ENCODE measurements at regions not wholly inside any gene's neighbourhood (a gene's known extent, or its start where the extent isn't known, plus 50 kb on each side); places are given as distances from the start of the nearest gene placed in this dataset.
"Not testable (repeated sequence)": the region's sequence is repeated elsewhere in the genome, so short reads cannot be mapped to it uniquely, and the experiment has no call there.

GRCh38 chr11:25787416-25787815, 544.5 kb upstream of the ANO3 start:
- no peaks in the 10 kb centered on the region for H3K36me3 ChIP-seq (ENCODE audit: control insufficient read depth, insufficient read depth, low read length)
- H3K4me3 ChIP-seq (ENCODE audit: low read depth, low read length): no peak overlapping the region
- no peaks in the 10 kb centered on the region for H3K27me3 ChIP-seq (ENCODE audit: control insufficient read depth, insufficient read depth, low read length)
- H3K27ac ChIP-seq (ENCODE audit: low read depth, low read length): no peak overlapping the region
- no peaks in the 10 kb centered on the region for H3K9me3 ChIP-seq (ENCODE audit: control insufficient read depth, insufficient read depth, low read length)
- no peak overlapping the region for H3K9ac ChIP-seq (ENCODE audit: low read depth, low read length)
- H3K4me1 ChIP-seq (ENCODE audit: control insufficient read depth, insufficient read depth, low read length): no peaks in the 10 kb centered on the region

- H3K27me3 ChIP-seq (ENCODE audit: control insufficient read depth, insufficient read depth, low read length): no peaks in the 10 kb centered on the region
- H3K27ac ChIP-seq (ENCODE audit: low read depth, low read length): no peak overlapping the region
- H3K4me3 ChIP-seq (ENCODE audit: low read depth, low read length): no peak overlapping the region
- H3K9me3 ChIP-seq (ENCODE audit: control insufficient read depth, insufficient read depth, low read length): no peaks in the 10 kb centered on the region
- no peaks in the 10 kb centered on the region for H3K36me3 ChIP-seq (ENCODE audit: control insufficient read depth, insufficient read depth, low read length)
- no peak overlapping the region for H3K9ac ChIP-seq (ENCODE audit: low read depth, low read length)
- no peaks in the 10 kb centered on the region for H3K4me1 ChIP-seq (ENCODE audit: control insufficient read depth, insufficient read depth, low read length)
Observed at GRCh38 chr11:25790396-25790795, 541.5 kb upstream of the ANO3 start.

GRCh38 chr11:25793637-25794036, 538.3 kb upstream of the ANO3 start:
- no peaks in the 10 kb centered on the region for H3K27me3 ChIP-seq (ENCODE audit: control insufficient read depth, insufficient read depth, low read length)

DNA sequence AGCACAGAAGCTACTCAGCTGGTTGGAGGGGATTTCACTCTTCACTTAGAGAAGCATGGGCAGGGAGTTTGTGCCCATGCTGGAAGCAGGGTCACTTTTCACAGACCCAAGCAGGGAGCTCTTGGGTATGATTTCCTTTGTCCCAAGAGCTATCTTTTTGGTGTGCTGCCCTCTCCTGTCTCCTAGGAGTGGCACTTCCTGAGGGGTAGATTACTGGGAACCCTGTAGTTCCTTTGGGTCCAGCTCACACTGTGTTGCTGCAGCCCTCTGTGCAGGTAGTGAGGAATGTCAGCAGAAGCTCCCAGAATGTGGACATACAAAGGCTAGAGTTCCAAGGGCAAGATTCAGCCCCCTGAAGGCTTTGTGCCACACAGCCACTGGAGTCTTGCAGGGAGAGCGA, 537.1 kb upstream of the ANO3 start:
- H3K4me3 ChIP-seq (ENCODE audit: low read depth, low read length): no peak overlapping the region
- no peaks in the 10 kb centered on the region for H3K9me3 ChIP-seq (ENCODE audit: control insufficient read depth, insufficient read depth, low read length)
- H3K27me3 ChIP-seq (ENCODE audit: control insufficient read depth, insufficient read depth, low read length): no peaks in the 10 kb centered on the region
- no peaks in the 10 kb centered on the region for H3K36me3 ChIP-seq (ENCODE audit: control insufficient read depth, insufficient read depth, low read length)
- no peak overlapping the region for H3K27ac ChIP-seq (ENCODE audit: low read depth, low read length)
- no peak overlapping the region for H3K9ac ChIP-seq (ENCODE audit: low read depth, low read length)
- H3K4me1 ChIP-seq (ENCODE audit: control insufficient read depth, insufficient read depth, low read length): no peaks in the 10 kb centered on the region

More at GRCh38 chr11:25793637-25794036, 538.3 kb upstream of the ANO3 start:
- Histone ChIP-seq H3K4me3 (ENCODE audit: low read depth, low read length) (no peak overlapping the region), H3K36me3 (ENCODE audit: control insufficient read depth, insufficient read depth, low read length) (no peaks in the 10 kb centered on the region), H3K27ac (ENCODE audit: low read depth, low read length) (no peak overlapping the region), H3K9ac (ENCODE audit: low read depth, low read length) (no peak overlapping the region), H3K9me3 (ENCODE audit: control insufficient read depth, insufficient read depth, low read length) (no peaks in the 10 kb centered on the region), H3K4me1 (ENCODE audit: control insufficient read depth, insufficient read depth, low read length) (no peaks in the 10 kb centered on the region)

DNA sequence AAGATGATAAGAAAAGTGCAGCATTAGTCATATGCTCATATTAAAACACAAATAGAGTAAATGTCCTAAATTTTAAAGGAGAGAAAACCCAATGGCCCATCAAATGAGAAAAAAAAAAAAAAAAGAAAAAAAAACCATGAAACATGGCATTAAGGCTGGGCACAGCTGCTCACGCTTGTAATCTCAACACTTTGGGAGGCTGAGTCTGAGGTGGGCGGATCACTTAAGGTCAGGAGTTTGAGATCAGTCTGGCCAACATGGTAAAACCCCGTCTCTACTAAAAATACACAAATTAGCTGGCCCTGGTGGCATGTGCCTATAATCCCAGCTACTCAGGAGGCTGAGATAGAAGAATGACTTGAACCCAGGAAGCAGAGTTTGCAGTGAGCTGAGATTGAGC, 515.5 kb upstream of the ANO3 start:
- no peak overlapping the region for H3K4me3 ChIP-seq (ENCODE audit: low read depth, low read length)

GRCh38 chr11:25824688-25825087, 507.2 kb upstream of the ANO3 start:
- no peak overlapping the region for H3K4me3 ChIP-seq (ENCODE audit: low read depth, low read length)
- H3K36me3 ChIP-seq (ENCODE audit: control insufficient read depth, insufficient read depth, low read length): no peaks in the 10 kb centered on the region
- H3K4me1 ChIP-seq (ENCODE audit: control insufficient read depth, insufficient read depth, low read length): no peaks in the 10 kb centered on the region
- H3K27me3 ChIP-seq (ENCODE audit: control insufficient read depth, insufficient read depth, low read length): no peaks in the 10 kb centered on the region
- H3K9me3 ChIP-seq (ENCODE audit: control insufficient read depth, insufficient read depth, low read length): no peaks in the 10 kb centered on the region
- H3K9ac ChIP-seq (ENCODE audit: low read depth, low read length): no peak overlapping the region
- no peak overlapping the region for H3K27ac ChIP-seq (ENCODE audit: low read depth, low read length)

More for the DNA sequence above, 515.5 kb upstream of the ANO3 start:
- no peak overlapping the region for H3K9ac ChIP-seq (ENCODE audit: low read depth, low read length)
- no peaks in the 10 kb centered on the region for H3K9me3 ChIP-seq (ENCODE audit: control insufficient read depth, insufficient read depth, low read length)
- H3K4me1 ChIP-seq (ENCODE audit: control insufficient read depth, insufficient read depth, low read length): no peaks in the 10 kb centered on the region
- H3K27me3 ChIP-seq (ENCODE audit: control insufficient read depth, insufficient read depth, low read length): no peaks in the 10 kb centered on the region
- no peak overlapping the region for H3K27ac ChIP-seq (ENCODE audit: low read depth, low read length)
- no peaks in the 10 kb centered on the region for H3K36me3 ChIP-seq (ENCODE audit: control insufficient read depth, insufficient read depth, low read length)

GRCh38 chr11:25831485-25831884, 500.4 kb upstream of the ANO3 start:
- H3K27ac ChIP-seq (ENCODE audit: low read depth, low read length); H3K4me3 ChIP-seq (ENCODE audit: low read depth, low read length); H3K27me3 ChIP-seq (ENCODE audit: control insufficient read depth, insufficient read depth, low read length); H3K4me1 ChIP-seq (ENCODE audit: control insufficient read depth, insufficient read depth, low read length); H3K36me3 ChIP-seq (ENCODE audit: control insufficient read depth, insufficient read depth, low read length); H3K9me3 ChIP-seq (ENCODE audit: control insufficient read depth, insufficient read depth, low read length); H3K9ac ChIP-seq (ENCODE audit: low read depth, low read length): not testable (repeated sequence)

GRCh38 chr11:25838918-25839625, 492.9 kb upstream of the ANO3 start:
- H3K27ac ChIP-seq (ENCODE audit: low read depth, low read length): no peak overlapping the region
- H3K36me3 ChIP-seq (ENCODE audit: control insufficient read depth, insufficient read depth, low read length): no peaks in the 10 kb centered on the region
- H3K9ac ChIP-seq (ENCODE audit: low read depth, low read length): no peak overlapping the region
- H3K27me3 ChIP-seq (ENCODE audit: control insufficient read depth, insufficient read depth, low read length): no peaks in the 10 kb centered on the region
- no peaks in the 10 kb centered on the region for H3K4me1 ChIP-seq (ENCODE audit: control insufficient read depth, insufficient read depth, low read length)
- no peak overlapping the region for H3K4me3 ChIP-seq (ENCODE audit: low read depth, low read length)
- no peaks in the 10 kb centered on the region for H3K9me3 ChIP-seq (ENCODE audit: control insufficient read depth, insufficient read depth, low read length)

DNA sequence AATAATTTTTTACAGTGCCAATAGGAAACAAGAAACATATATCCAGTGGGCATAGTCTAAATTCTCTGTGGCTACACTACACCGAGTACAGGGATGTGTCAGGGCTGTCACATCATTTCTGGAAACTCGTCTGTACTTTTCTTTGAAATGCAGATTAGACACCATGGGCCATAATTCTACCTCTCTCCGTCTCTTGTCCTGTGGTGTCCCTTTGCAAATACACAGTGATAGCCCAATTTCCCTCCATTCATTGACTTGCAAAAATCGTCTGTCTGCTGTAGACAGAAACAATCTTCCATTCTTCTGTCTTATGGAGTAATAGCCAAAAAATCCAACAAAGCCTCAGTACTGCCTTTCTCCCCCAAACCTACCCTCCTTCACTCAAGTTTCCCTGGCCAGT, 487.1 kb upstream of the ANO3 start:
- no peaks in the 10 kb centered on the region for H3K9me3 ChIP-seq (ENCODE audit: control insufficient read depth, insufficient read depth, low read length)
- no peak overlapping the region for H3K27ac ChIP-seq (ENCODE audit: low read depth, low read length)
- no peak overlapping the region for H3K4me3 ChIP-seq (ENCODE audit: low read depth, low read length)
- H3K27me3 ChIP-seq (ENCODE audit: control insufficient read depth, insufficient read depth, low read length): no peaks in the 10 kb centered on the region
- H3K4me1 ChIP-seq (ENCODE audit: control insufficient read depth, insufficient read depth, low read length): no peaks in the 10 kb centered on the region
- H3K36me3 ChIP-seq (ENCODE audit: control insufficient read depth, insufficient read depth, low read length): no peaks in the 10 kb centered on the region
- no peak overlapping the region for H3K9ac ChIP-seq (ENCODE audit: low read depth, low read length)

DNA sequence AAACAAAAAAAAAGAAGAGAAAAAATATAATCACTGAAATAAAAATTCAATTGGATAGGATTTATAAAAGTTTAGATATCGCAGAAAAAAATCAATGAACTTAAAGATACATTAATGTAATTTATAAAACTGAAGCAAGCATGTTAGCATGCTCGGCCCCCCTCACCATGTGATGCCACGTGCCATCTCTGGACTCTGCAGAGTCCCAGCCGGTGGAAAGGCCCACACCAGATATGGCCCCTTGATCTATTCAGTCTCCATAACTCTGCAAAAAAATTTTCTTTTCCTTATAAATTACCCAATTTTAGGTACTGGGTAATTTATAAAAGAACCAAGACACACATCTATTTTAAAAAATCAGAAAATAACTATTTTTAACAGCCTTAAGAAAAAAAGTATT, 476.0 kb upstream of the ANO3 start:
- Histone ChIP-seq H3K27ac (ENCODE audit: low read depth, low read length) (no peak overlapping the region), H3K36me3 (ENCODE audit: control insufficient read depth, insufficient read depth, low read length) (no peaks in the 10 kb centered on the region), H3K4me1 (ENCODE audit: control insufficient read depth, insufficient read depth, low read length) (no peaks in the 10 kb centered on the region), H3K9ac (ENCODE audit: low read depth, low read length) (no peak overlapping the region), H3K9me3 (ENCODE audit: control insufficient read depth, insufficient read depth, low read length) (no peaks in the 10 kb centered on the region), H3K4me3 (ENCODE audit: low read depth, low read length) (no peak overlapping the region), H3K27me3 (ENCODE audit: control insufficient read depth, insufficient read depth, low read length) (no peaks in the 10 kb centered on the region)

DNA sequence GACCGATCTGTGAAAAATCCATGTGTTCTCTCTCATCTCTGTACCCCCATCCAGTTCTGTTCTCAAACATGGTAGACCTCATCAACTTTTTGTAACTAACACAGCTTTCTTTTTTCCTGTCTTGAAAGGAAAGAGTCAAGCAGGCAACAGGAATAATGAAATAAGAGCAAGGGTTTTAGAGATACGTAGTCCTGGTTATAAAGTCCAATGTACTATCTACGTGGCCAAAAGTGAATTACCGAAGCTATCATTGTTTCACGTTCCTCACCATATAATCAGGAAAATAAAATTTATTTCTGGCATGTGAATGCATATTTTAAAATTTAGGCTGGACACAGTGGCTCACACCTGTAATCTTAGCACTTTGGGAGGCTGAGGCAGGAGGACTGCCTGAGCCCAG, 472.2 kb upstream of the ANO3 start:
- H3K4me1 ChIP-seq (ENCODE audit: control insufficient read depth, insufficient read depth, low read length): no peaks in the 10 kb centered on the region

More for the DNA sequence above, 472.2 kb upstream of the ANO3 start:
- no peak overlapping the region for H3K4me3 ChIP-seq (ENCODE audit: low read depth, low read length)
- H3K36me3 ChIP-seq (ENCODE audit: control insufficient read depth, insufficient read depth, low read length): no peaks in the 10 kb centered on the region
- no peaks in the 10 kb centered on the region for H3K27me3 ChIP-seq (ENCODE audit: control insufficient read depth, insufficient read depth, low read length)
- H3K9ac ChIP-seq (ENCODE audit: low read depth, low read length): no peak overlapping the region
- H3K9me3 ChIP-seq (ENCODE audit: control insufficient read depth, insufficient read depth, low read length): no peaks in the 10 kb centered on the region
- no peak overlapping the region for H3K27ac ChIP-seq (ENCODE audit: low read depth, low read length)
